OCI-LY7 (cell line): ENCODE measurements at regions not wholly inside any gene's neighbourhood (a gene's known extent, or its start where the extent isn't known, plus 50 kb on each side); places are given as distances from the start of the nearest gene placed in this dataset.

Source experiments
- BruUV-seq: library from RNA; stranded (reverse); fragments of 400-500 nt; replicated peaks from 2 replicates; lab custom pipeline; 2021; lab: Mats Ljungman, UMichigan
- CTCF ChIA-PET: fragments of 300-600 bp; sonication (Branson Sonifier 250); formaldehyde crosslinking; loops from one replicate; lab custom pipeline; 2022; ENCODE audit warnings: antibody characterized with exemption; ENCODE audit not compliant: unreplicated experiment; lab: Charles Lee
- POLR2A ChIA-PET: fragments of 300-600 bp; sonication (Branson Sonifier 250); formaldehyde crosslinking; loops from one replicate; lab custom pipeline; 2022; ENCODE audit warnings: antibody characterized with exemption; lab: Charles Lee
- DNase-seq: peaks from one replicate; pipeline ENCODE4 v3.0.0-alpha.2; 2015; ENCODE audit warnings: low spot score
- H2AFZ ChIP-seq: fragments of 200-600 bp; sonication (generic), shearing (Covaris generic); 2 replicates; pipeline ENCODE4 v1.6.1; 2014; ENCODE audit warnings: mild to moderate bottlenecking, antibody characterized with exemption, low read length, moderate library complexity
- H3K27ac ChIP-seq: fragments of 200-600 bp; sonication (generic); 2 replicates; pipeline ENCODE4 v1.5.1; 2014; ENCODE audit warnings: mixed run types, low read depth, mild to moderate bottlenecking, moderate library complexity, low read length, inconsistent platforms; ENCODE audit not compliant: poor library complexity, severe bottlenecking
- H3K36me3 ChIP-seq: fragments of 200-600 bp; sonication (generic); 2 replicates; pipeline ENCODE4 v1.6.1; 2014; ENCODE audit warnings: mild to moderate bottlenecking, antibody characterized with exemption, low read length, moderate library complexity, mixed read lengths; ENCODE audit not compliant: insufficient read depth
- H3K4me1 ChIP-seq: fragments of 200-600 bp; sonication (generic); 2 replicates; pipeline ENCODE4 v1.5.1; 2014; ENCODE audit warnings: mild to moderate bottlenecking, low read length; ENCODE audit not compliant: insufficient read depth, poor library complexity, severe bottlenecking
- H3K4me2 ChIP-seq: fragments of 200-600 bp; sonication (generic); 2 replicates; pipeline ENCODE4 v1.6.1; 2014; ENCODE audit warnings: mild to moderate bottlenecking, low read length
- H3K4me3 ChIP-seq: fragments of 200-600 bp; sonication (generic); 2 replicates; pipeline ENCODE4 v1.5.1; 2014; ENCODE audit warnings: mild to moderate bottlenecking, low read depth, low read length; ENCODE audit not compliant: poor library complexity, severe bottlenecking
- H3K79me2 ChIP-seq: fragments of 200-600 bp; sonication (generic); 2 replicates; pipeline ENCODE4 v1.6.1; 2016; ENCODE audit warnings: low read depth, mild to moderate bottlenecking, low read length, moderate library complexity, mixed read lengths; ENCODE audit not compliant: insufficient read depth
- H3K9me2 ChIP-seq: fragments of 200-600 bp; sonication (generic); 2 replicates; pipeline ENCODE4 v1.6.1; 2016; ENCODE audit warnings: mild to moderate bottlenecking, low read length, mixed read lengths; ENCODE audit not compliant: insufficient read depth
- H3K9me3 ChIP-seq: fragments of 200-600 bp; sonication (generic); 2 replicates; pipeline ENCODE4 v1.6.1; 2014; ENCODE audit warnings: mild to moderate bottlenecking, mixed run types, low read length, mixed read lengths
- H4K20me1 ChIP-seq: fragments of 200-600 bp; sonication (generic); 2 replicates; pipeline ENCODE4 v1.6.1; 2014; ENCODE audit warnings: mild to moderate bottlenecking, antibody characterized with exemption, low read length, moderate library complexity, mixed read lengths; ENCODE audit not compliant: insufficient read depth
- EZH2phosphoT487 ChIP-seq: fragments of 200-600 bp; sonication (generic); IDR thresholded peaks from 2 replicates; pipeline ENCODE4 v1.6.1; 2018; ENCODE audit warnings: low read depth, borderline replicate concordance, mild to moderate bottlenecking, mixed run types, antibody characterized with exemption, low read length, moderate library complexity, mixed read lengths
- intact Hi-C: fragments of 100-400 bp; cut with micrococcal nuclease; formaldehyde crosslinking; loops from one replicate; pipeline ENCODE4 v1.10.0; 2022; ENCODE audit not compliant: unreplicated experiment
- TF ChIP-seq, protein P1 (sequence below): fragments of 200-600 bp; sonication (generic); conservative IDR thresholded peaks from 2 replicates; pipeline ENCODE4 v1.5.1; 2014; ENCODE audit warnings: mild to moderate bottlenecking, antibody characterized with exemption, low read length, moderate library complexity, mixed read lengths

DNA sequence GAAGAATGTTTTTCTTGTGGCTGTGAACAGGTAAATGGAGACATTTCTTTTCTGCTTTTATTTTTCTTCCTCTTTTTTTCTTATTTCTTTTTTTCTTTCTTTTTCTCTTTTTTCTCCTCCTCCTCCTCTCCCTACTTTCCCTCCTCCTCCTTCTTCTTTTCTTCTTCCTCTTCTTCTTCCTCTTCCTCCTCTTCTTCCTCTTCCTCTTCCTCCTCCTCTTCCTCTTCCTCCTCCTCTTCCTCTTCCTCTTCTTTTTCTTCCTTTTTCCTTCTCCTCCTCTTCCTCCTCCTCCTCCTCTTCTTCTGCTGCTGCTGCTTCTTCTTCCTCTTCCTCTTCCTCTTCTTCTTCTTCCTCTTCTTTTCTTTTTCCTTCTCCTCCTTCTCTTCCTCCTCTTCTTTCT, 65.3 kb upstream of the NTRK2 start:
- TF ChIP-seq, protein P1, sequence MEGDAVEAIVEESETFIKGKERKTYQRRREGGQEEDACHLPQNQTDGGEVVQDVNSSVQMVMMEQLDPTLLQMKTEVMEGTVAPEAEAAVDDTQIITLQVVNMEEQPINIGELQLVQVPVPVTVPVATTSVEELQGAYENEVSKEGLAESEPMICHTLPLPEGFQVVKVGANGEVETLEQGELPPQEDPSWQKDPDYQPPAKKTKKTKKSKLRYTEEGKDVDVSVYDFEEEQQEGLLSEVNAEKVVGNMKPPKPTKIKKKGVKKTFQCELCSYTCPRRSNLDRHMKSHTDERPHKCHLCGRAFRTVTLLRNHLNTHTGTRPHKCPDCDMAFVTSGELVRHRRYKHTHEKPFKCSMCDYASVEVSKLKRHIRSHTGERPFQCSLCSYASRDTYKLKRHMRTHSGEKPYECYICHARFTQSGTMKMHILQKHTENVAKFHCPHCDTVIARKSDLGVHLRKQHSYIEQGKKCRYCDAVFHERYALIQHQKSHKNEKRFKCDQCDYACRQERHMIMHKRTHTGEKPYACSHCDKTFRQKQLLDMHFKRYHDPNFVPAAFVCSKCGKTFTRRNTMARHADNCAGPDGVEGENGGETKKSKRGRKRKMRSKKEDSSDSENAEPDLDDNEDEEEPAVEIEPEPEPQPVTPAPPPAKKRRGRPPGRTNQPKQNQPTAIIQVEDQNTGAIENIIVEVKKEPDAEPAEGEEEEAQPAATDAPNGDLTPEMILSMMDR, result no peak
- no peak for TF ChIP-seq EZH2phosphoT487
- H3K4me2 ChIP-seq, result no peak overlapping the region
- no peak overlapping the region for H3K27ac ChIP-seq
- no peaks in the 10 kb centered on the region for H3K9me2 ChIP-seq
- DNase-seq, result no peak
- intact Hi-C loops, result no loop called here
- no peaks in the 10 kb centered on the region for H3K4me1 ChIP-seq
- ChIA-PET POLR2A (interaction anchor here (0.7 to 1.0 kb wide), 3 partner anchors 9 to 451 kb away, joined by 3 to 6 read pairs (median 3); no protein-coding TSS in a partner anchor), CTCF (no interaction called here)
- H3K4me3 ChIP-seq, result no peak overlapping the region
- no TSS peak for BruUV-seq
- no peaks in the 10 kb centered on the region for H3K36me3 ChIP-seq
- H3K9me3 ChIP-seq, result no peaks in the 10 kb centered on the region
- no peaks in the 10 kb centered on the region for H4K20me1 ChIP-seq
- H3K79me2 ChIP-seq, result no peaks in the 10 kb centered on the region
- H2AFZ ChIP-seq, result no peak overlapping the region

DNA sequence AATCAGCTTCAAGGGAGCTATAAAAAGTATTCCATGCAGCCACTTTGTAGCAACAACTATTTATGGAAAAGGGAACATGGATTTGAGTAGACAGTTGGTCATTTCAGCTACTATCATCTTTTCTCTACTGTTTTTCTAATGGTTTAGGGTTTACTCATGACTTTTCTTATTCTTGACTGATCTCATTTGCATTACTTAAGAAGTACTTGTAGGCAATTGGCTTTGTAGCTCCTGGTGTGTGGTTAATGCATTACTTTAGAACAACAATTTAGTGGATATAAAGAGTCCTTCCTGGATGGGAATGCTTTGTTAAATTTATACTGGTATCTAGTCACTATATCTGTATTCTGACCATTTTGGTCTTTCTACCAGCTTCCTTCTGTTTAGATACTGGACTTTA, 59.8 kb upstream of the NTRK2 start:
- Histone ChIP-seq H3K9me3 (no peaks in the 10 kb centered on the region), H3K9me2 (no peaks in the 10 kb centered on the region), H3K4me2 (no peak overlapping the region), H3K4me1 (no peaks in the 10 kb centered on the region), H3K79me2 (no peaks in the 10 kb centered on the region), H3K4me3 (no peak overlapping the region), H4K20me1 (no peaks in the 10 kb centered on the region), H2AFZ (no peak overlapping the region), H3K36me3 (no peaks in the 10 kb centered on the region), H3K27ac (no peak overlapping the region)
- DNase-seq, result no peak
- ChIA-PET CTCF (no interaction called here), POLR2A (no interaction called here)
- BruUV-seq, result no TSS peak
- TF ChIP-seq, protein P1, result no peak
- TF ChIP-seq EZH2phosphoT487, result no peak
- intact Hi-C loops, result no loop called here

DNA sequence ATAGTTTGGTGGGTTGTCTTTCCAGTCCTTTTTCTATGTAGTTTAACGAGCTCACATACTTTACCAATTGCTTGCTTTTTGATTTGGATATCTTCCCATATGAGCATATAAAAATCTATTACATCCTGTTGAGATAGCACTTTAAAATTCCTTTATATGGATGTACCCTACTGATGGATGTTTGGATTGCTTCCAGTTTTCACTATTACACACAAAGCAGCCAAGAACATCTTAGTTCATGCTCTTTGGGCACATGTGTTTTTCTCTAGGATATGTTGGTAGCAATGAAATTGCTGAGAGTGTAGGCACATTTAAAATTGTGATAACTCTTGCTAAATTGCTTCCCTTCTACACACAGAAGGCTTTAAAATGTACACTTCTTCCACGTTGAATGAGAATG, 56.1 kb upstream of the NTRK2 start:
- no peaks in the 10 kb centered on the region for H3K36me3 ChIP-seq
- H3K4me3 ChIP-seq, result no peak overlapping the region
- H3K27ac ChIP-seq, result no peak overlapping the region
- no peaks in the 10 kb centered on the region for H3K4me1 ChIP-seq
- BruUV-seq, result no TSS peak
- no peaks in the 10 kb centered on the region for H3K9me2 ChIP-seq
- POLR2A ChIA-PET, result interaction anchor here (1.0 kb wide), 1 partner anchor 9 kb away, joined by 3 read pairs; no protein-coding TSS in a partner anchor
- no peak overlapping the region for H2AFZ ChIP-seq
- no peaks in the 10 kb centered on the region for H4K20me1 ChIP-seq
- TF ChIP-seq, protein P1, result no peak
- no peaks in the 10 kb centered on the region for H3K9me3 ChIP-seq
- intact Hi-C loops, result no loop called here
- DNase-seq, result no peak
- H3K79me2 ChIP-seq, result no peaks in the 10 kb centered on the region
- no peak overlapping the region for H3K4me2 ChIP-seq
- CTCF ChIA-PET, result no interaction called here
